22Rv1 (cell line): ENCODE measurements at regions not wholly inside any gene's neighbourhood (a gene's known extent, or its start where the extent isn't known, plus 50 kb on each side); places are given as distances from the start of the nearest gene placed in this dataset.
A peak's percentile ranks its signal among the peaks of the same experiment; 100 is the strongest.

ENCODE experiments used
- H3K27ac ChIP-seq: fragments of 450-650 bp; 2 replicates; pipeline ENCODE4 v1.5.1; 2017
- CTCF ChIP-seq: fragments of 450-650 bp; IDR thresholded peaks from 2 replicates; pipeline ENCODE4 v1.5.1; 2017; ENCODE audit warnings: mild to moderate bottlenecking
- ZFX ChIP-seq: fragments of 450-650 bp; IDR thresholded peaks from 2 replicates; pipeline ENCODE4 v1.6.1; 2017; ENCODE audit warnings: antibody characterized with exemption, borderline replicate concordance

- H3K27ac ChIP-seq, result no peak overlapping the region
These were observed 57.5 kb upstream of the FAM47C start for GRCh38 chrX:36950495-36951253.

GRCh38 chrX:36957425-36958328 lies 50.5 kb upstream of the FAM47C start:
- TF ChIP-seq ZFX (no peak), CTCF (peak; percentile 64)
- H3K27ac ChIP-seq, result no peak overlapping the region

More at GRCh38 chrX:36950495-36951253, 57.5 kb upstream of the FAM47C start:
- no peak for TF ChIP-seq ZFX
- TF ChIP-seq CTCF, result no peak
